NCI-H2081 treated with DMSO at 0.1 percent for 48 hours (cell line): ENCODE measurements at regions not wholly inside any gene's neighbourhood (a gene's known extent, or its start where the extent isn't known, plus 50 kb on each side); places are given as distances from the start of the nearest gene placed in this dataset.

Source experiments
- DNase-seq: peaks from one replicate; lab custom pipeline; 2025; lab: John Stamatoyannopoulos, UW

GRCh38 chr5:103498800-103499551 is 63.6 kb downstream of the NUDT12 start:
- DNase-seq = no peak

- DNase-seq = no peak
Observed at GRCh38 chr5:103498211-103498610, 64.4 kb downstream of the NUDT12 start.

DNA sequence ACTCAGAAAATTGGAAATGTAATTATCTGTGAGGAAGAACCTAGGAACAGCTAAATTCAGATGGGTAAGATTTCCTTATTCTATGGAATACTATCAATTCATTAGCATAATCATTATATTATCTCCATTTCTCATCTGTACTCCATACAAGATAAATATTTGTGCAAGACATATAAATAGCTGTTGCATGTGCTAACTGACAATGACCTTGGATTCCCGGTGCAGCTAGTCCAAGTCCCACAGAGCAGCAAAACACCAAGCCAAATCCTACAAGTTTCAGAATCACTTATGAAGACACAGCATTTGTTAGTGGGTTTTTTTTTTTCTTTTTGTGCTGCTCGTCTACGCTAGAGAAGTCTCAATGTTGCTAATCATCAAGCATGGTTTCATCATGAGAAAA is 64.8 kb downstream of the NUDT12 start:
- no peak for DNase-seq

DNA sequence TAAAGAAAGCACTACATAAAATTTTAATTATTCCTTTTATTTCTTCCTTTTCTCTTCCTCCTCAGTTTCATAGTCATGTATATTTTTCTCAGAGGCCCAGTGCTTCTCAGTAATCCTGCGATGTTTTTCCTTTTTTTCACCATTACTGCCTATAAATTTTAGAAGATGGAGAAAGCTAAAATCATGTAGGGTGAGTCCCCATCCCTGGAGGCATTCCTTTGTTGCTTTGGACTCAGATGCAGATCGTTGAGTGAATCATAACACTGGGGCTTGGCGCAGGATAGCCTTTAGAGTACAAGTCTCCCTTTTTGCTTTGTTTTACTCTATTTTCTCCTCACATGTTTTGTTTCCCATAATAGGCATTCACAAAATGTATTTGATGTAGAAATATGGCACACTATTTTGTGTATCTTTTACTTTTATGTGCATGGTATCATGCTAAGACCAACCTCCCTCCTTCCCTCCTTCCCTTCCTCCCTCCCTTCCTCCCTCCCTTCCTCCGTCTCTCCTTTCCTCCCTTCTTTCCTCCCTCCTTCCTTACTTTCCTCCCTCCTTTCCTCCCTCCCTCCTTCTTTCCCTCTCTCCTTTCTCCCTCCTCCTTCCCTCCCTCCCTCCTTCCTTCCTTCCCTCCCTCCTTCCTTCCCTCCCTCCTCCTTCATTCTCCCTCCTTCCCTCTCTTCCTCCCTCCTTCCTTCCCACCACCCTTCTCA is 72.4 kb downstream of the NUDT12 start:
- no peak for DNase-seq

GRCh38 chr5:103489307-103489706 is 73.3 kb downstream of the NUDT12 start:
- DNase-seq = no peak

GRCh38 chr5:103487822-103488493 is 74.6 kb downstream of the NUDT12 start:
- no peak for DNase-seq

- DNase-seq = no peak
Observed at GRCh38 chr5:103487218-103487617, 75.4 kb downstream of the NUDT12 start.

- DNase-seq = no peak
Observed at GRCh38 chr5:103486739-103487138, 75.8 kb downstream of the NUDT12 start.

GRCh38 chr5:103480246-103480645 is 82.3 kb downstream of the NUDT12 start:
- no peak for DNase-seq

DNA sequence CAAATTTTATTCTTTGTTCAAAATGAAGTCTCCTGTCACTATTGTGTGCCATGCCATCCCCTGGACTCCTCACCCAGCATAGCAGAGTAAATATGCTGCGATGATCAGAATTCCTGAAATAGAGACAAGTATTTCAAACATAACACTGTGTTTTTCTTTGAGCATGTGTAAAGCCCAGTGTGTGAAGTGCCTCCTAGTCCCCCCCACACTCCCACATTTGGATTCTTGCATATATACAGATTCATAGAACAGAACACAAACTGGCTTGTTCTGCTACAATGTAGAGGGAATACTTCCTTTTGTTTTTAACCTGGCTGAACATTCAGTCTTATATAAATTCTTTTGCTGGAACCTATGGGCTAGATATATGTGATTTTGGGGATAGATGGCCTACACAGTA is 84.9 kb downstream of the NUDT12 start:
- no peak for DNase-seq

GRCh38 chr5:103476811-103477210 is 85.8 kb downstream of the NUDT12 start:
- DNase-seq = no peak

GRCh38 chr5:103475629-103476240 is 86.9 kb downstream of the NUDT12 start:
- no peak for DNase-seq

GRCh38 chr5:103474677-103475076 is 87.9 kb downstream of the NUDT12 start:
- DNase-seq = no peak

DNA sequence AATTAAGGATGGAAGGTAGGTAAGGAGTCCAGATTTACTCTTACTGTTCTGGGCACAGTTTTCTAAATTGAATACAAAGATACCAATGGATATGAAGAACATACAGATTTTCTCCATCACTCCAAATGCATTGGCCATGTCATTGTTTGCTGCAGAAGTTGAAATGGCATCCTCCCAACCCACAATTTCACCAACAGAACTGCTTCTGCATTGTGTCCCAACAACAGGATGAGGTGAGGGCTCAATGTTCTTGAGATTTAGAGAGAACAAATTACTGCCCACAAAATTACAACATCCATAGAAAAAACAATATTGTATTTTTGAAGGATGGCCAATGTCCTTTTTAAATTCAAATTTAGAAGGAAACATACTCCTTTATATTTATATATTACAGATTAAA is 88.9 kb downstream of the NUDT12 start:
- DNase-seq = no peak

DNA sequence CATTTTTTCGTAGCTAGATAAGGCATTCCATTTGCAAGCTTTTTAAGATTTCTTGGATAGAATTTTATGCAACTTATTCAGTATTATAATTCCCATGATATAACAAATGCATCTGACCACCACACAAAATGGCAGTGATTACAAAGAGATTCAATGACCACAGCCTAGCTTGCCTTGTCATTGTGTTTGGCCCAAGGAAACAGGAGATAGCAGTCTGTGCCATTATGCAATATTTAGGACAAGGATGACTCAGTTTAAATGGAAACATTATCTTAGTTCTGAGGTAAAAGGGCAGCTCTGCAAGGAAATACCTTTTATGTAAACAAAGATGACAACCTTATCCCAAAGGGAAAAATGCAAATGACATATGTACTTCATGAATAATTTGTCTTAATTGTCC is 89.8 kb downstream of the NUDT12 start:
- DNase-seq = no peak

DNA sequence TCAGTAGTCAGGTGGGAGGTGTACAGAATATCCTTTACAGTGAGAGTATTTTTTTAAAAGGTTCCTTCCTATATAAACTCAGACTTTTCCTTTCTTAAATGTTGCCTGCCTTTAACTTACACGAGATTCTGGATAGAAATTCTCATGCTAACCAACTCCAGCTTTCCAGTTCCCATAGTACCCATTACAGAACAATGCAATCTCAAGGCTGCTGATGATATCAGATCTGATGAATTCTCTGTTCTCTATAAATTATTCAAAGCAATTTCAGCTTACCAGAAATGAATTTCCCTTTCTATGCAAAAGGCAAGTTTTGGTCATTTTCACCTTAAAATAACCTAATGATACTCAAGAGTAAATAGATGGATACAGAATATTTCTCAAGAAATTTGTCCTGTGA is 90.3 kb downstream of the NUDT12 start:
- DNase-seq = no peak

DNA sequence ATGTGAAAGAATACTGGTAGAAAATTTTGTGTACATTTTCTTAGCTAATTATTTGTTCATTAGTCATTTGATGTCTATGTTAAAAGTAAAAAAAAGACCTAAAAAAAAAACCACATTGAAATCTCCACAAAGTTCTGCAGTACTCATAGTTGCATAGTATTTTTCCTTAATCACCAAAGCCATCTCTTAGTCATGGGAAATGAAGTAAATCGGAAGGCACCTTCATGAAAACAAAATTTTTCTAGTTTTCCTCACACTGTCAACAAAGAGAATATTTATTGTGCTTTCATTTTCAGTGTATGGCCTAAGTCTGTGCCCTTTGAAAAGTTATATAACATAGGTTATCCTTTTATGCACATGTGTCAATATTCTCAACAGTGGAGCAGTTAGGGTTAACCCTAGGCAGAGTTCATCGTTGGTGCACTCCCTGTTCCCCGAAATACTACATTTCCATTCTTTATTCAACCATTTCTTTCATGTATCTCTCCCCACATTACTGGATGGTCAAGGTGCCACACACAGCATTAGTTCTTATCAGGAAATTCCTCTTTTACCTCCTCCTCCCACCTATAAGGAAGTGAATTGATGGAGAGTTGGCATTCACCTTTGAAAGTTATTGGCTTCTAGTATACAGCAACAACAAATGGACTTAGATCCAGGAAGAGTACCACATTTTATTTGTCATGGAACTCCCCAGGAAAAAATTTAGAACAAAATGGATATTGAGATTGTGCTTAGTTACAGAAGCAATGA is 93.1 kb downstream of the NUDT12 start:
- DNase-seq = no peak

DNA sequence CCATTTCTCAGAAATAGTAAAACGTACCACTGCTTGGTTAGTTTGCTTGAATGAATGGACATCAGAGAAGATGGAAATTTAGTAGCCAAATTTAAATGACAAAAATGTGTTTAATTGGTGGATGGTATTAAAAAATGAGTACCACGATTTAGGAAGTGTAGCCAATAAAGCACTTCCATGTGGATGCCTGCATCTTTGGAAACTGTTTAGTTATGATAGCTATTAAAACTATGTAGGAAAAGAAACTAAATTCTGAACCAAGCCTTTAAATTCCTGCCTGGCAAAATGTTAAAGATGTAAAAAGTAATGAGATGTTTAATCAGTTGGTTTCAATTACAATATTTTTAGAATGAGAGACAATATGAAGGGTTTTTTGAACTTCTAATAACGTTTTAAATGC is 94.8 kb downstream of the NUDT12 start:
- DNase-seq = no peak

DNA sequence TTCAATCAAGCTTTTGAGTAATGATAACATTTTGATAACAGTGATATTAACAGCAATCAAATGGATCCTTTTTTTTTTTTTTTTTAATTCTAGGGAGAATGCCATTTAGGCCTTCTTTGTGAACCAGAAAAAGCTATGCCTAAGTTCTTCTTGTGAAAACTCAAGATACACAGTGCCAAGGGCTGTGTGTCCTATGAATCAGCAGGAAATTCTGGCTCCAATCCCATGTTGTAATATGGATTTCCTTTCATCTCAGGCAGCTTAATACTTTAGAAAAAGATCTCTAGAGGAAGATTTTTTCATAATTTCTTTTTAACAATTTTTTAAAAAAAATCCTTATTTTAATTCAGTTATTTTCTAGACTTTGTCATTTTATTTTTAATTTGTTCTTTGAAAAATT is 96.1 kb downstream of the NUDT12 start:
- DNase-seq = no peak

DNA sequence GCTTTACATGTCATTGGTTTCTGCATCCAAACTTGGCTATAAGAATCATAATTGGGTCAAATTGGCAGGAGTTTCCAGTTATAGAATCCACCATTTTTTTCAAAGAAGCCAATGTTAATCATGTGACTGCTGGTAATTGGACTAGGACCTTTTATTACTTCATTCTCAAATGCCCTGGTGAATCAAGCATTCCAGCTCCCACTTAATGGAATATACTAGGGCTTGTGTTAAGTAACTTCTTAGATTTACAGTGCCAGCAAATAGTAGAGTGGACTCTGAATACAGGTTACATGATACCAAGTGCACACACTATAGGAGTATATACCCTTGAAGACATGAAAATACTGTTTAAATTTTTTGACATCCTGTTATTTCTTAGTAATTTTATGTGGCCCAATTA is 96.7 kb downstream of the NUDT12 start:
- no peak for DNase-seq

DNA sequence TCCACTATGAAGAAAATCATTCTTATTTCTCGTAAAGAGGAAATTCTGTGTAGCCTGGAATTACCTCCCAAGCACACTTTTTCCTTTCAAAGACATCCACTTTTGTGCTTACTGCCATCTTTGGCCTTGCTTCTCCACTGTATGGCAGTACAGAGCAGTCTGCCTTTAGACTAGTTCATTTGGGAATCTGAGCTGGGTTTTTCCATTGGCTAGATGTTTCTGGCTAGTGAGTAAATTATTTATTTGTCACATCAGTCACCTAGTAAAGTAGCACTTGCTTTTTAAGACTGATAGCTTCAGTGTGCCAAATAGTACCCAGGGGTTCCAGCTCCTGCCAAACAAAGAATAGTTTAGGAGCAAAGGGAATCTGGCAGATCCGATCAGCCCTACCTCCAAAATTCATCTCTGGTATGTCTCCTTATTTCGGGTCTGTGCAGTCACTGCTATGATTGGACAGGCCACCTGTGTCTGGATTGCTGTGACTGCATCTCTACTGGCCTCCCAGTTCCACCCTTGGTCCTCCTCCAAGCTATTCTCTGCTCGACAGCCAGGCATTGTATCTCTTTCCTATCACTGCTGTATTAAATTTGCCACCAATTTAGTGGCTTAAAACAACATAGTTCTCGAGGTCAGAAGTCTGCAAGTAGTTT is 97.6 kb downstream of the NUDT12 start:
- DNase-seq = no peak

GRCh38 chr5:103463261-103463660 is 99.3 kb downstream of the NUDT12 start:
- DNase-seq = no peak
